HCEC 1CT (cell line): ENCODE measurements at regions not wholly inside any gene's neighbourhood (a gene's known extent, or its start where the extent isn't known, plus 50 kb on each side); places are given as distances from the start of the nearest gene placed in this dataset.

ENCODE experiments used
- DNase-seq: peaks from one replicate; pipeline ENCODE4 v3.0.0-alpha.2; 2017

DNA sequence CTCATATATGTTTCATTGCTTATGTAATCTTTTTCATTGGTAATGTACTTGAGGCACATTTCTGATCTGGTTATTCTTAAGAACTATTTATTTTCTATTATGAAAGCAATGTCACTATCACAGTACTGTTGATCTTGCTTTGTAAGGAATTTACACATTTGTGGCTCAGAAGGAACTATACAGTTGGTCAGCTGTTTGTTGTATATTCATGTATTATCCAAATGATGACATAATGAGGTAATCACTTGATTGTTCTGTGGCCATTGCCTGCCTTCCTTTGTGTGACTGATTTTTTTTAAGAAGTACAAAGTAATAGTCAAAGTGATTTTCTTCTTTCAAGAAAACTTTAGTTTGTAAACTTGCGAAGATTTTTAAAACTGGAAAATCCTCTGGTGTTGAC is 399.9 kb downstream of the TMEM161B start:
- DNase-seq, result no peak

DNA sequence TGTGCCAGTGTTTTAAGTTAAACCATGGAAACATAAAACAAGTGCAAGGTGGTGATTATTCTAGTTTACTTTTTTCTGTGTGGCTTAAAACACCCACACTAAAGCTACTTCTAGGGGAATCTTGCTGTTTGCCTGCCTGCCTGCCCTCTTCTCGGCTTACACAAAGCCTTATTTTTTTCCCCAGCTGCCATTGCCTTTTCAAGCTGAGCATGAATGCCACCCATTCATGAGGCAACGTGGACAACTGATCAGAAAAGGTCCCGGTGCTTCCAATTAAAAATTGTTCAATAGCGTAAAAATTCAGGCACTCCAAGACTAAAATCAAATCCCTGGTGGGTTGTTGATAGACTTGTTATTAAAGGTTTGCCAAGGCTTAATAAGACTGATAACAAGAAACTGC is 401.4 kb downstream of the TMEM161B start:
- no peak for DNase-seq

DNA sequence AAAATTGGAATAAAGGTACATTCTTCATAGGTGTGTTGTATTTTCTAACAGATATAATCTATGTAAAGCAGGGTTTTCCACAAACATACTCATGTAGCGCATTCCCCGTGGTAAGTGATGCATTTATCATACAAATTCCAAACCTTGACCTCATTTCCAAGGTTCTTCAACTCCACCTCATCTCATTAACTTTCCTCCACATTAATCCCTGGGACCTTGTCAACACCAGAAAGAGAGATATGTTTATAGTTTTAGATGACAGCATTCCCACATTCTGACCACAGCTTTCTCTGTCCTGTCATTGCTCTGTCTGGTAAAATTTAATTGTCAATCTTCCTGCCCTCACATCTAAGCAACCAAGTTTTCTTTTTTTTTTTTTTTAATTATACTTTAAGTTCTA is 415.1 kb downstream of the TMEM161B start:
- no peak for DNase-seq

DNA sequence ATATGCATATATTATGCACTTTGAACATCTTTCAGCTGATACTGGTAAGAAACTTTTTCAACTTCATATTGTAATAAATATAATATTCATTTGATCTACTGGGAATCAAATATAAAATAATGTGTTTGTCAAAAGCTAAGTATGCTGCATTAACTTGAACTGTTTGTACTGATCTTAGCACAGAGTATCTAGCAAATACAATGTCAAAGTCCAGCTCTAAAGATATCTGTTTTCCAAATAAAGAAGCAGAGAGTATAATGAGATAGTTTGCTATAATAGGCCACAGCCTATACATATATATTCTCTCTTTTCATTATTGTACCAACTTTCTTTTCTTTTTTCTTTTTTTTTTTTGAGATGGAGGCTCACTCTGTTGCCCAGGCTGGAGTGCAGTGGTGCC is 417.0 kb downstream of the TMEM161B start:
- no peak for DNase-seq

DNA sequence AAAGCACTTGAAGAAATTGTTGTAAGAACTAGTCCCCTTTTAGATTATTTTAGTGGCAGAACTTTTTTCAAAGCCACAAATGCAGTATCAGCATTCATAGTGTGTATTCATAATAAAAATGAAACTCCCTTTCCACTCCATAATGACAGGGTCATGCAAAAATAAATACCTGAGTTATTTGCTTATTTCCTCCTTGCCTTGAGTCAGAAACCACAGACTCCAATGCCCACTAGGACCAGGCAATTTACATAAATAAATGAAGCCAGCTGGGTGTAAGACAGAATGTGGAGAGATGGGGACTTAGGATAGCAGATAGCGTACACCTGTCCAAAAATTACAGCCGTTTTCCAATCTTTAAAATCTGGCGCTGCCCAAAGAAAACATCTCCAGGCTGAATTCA is 417.8 kb downstream of the TMEM161B start:
- DNase-seq, result no peak

DNA sequence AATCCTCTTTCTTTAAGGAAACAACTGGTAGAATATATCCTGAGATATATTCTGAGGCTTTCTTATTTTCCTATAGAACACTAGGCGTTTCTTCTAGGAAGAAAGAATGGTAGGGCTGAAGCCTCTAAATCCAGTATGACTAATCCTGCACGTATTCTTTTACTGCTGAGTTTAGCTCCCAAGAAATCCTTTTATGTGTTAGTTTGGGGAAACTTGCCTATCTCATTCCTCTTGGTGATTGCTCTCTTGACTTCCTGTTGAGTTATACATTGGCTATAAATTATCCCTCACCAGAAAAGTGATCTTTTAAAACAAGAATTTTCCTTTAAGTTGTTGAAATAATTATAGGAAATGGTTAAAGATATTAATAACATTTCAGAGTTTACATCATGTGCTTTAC is 422.9 kb downstream of the TMEM161B start:
- DNase-seq, result no peak

DNA sequence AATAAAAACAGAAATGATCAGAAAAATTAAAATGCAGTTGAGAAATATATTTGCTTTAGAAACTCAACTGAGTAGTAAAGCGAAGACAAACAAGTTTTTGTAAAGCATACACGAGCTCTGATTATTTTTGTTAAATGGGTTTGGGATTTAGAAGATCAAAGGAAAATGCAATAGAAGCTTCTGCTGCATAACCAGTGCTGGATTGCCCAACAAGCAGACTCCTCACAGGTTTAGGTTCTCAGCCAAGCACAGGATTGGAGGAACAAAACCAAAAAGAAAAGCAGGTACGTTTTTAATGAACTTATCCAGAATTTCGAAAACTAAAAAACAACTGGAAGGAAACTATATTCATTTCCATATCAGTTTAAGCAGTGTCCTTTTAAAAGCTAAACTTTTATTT is 423.8 kb downstream of the TMEM161B start:
- no peak for DNase-seq

DNA sequence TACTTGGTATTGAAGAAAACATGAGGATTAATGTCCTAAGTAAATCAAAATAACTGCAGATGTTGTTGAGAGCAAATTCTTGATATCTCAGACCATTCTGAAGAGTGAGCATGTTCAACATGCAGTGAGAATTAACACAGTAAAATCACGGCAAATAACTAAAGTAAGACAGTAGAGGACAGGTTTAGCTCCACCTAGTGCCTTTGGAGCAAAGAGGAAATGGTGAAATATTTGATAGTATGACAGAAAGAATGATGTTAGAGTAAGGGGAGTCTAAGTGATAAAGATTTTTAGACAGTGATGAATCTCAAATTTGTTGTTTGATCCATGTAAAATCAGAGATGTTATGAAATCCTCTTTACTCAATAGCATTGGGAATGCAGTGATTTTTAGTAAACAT is 424.2 kb downstream of the TMEM161B start:
- no peak for DNase-seq

DNA sequence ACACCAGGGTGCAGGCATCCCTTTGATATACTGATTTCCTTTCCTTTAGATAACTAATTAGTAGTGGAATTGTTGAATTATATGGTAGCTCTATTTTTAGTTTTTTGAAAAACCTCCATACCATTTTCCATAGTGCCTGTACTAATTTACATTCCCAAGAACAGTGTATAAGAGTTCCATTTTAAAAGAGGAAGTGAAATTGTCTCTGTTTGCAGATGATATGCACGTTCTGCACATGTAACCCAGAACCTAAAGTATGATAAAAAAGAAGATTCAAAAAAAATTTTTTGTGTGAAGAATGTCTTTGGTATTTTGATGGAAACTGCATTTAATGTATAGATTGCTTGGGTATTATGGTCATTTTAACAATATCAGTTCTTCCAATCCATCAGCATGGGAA is 424.0 kb upstream of the CCNH start:
- DNase-seq, result no peak

DNA sequence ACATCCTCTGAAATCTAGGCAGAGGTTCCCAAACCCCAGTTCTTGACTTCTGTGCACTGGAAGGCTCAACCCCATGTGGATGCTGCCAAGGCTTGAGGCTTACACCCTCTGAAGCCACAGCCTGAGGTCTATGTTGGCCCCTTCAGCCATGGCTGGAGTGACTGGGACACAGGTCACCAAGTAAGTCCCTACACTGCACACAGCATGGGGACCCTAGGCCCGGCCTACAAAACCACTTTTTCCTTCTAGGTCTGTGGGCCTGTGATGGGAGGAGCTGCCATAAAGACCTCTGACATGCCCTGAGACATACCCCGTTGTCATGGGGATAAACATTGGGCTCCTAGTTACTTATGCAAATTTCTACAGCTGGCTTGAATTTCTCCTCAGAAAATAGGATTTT is 418.8 kb upstream of the CCNH start:
- DNase-seq, result no peak

DNA sequence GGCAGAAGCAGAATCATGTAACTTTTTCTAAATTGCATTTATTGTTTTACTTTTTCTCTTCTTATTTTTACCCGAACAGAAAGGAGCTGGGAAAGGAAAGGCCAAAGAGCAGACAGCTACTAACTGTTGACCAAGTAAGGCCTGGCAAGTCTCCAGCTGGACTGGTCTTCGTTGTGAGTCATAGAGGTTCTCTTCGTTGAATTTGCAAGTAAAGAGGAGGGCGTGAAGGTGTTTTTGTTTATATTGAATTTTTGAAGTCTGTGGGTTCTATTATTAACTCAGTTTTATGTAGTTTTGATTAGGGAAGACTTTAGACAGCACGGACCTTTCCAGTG is 416.5 kb upstream of the CCNH start:
- no peak for DNase-seq

DNA sequence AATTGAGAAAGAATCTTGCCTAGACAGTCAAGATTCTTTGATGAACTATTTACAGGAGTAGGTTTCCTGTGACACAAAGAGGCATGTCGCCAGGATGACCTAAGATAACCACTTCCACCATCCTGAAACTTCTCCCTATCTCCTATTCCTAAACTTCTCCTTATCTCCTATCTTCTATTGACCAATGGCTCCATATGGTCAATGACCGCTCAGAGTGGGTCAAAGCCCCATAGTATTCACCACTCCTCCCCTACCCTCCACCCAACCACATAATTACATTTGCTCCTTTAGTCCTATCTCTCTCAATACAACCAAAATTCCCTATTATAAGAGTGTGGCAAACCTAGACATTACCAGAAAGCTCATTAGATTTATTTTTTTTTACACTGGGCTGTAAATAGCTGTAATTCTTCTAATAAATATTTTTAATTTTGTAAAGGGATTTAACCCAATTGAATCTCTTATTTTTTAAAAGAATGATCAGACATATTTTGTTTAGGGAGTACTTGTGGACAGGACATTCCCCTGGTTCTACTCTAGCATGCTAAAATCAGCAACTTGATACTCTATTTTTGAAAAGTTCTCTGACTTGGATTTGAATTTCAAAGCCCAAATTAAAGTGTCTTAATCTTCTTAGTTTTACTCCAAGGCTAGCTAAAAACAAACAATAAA is 416.0 kb upstream of the CCNH start:
- no peak for DNase-seq

DNA sequence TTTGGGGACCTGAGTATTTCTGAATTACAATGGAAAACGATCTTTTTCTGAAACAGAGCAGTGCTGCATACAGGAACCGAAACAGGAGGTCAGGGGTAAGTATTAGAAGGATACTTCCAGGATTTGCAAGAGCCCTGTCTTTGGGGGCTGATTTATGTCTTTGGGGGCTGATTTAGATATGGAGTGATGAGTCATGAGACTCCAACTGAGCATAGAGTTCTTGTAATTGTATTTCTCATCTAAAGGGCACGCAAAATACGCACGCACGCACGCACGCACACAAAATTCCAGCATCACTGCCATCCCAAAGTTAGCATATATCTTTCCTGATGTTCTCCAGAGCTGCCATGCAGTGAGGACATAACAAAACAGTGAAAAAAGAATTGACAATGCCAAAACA is 414.8 kb upstream of the CCNH start:
- DNase-seq, result no peak

DNA sequence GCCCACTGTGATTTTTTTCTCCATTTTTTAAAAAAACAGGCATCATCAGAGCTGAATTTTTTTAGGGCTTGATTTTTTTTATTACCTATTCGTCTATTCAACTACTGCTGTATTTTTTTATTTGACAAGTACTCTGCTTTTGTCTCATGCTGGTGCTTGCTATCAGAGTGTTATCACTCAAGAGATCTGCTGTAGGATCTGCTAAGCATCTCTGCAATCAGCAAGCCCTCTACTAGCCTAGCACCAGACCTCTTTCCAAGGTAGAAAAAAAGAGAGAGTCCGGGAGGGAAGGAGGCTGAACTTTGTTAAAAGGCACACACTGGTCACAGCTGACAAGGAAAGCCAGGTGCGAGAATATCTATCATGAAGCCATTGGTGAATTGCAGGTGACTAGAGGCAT is 413.8 kb upstream of the CCNH start:
- DNase-seq, result no peak

DNA sequence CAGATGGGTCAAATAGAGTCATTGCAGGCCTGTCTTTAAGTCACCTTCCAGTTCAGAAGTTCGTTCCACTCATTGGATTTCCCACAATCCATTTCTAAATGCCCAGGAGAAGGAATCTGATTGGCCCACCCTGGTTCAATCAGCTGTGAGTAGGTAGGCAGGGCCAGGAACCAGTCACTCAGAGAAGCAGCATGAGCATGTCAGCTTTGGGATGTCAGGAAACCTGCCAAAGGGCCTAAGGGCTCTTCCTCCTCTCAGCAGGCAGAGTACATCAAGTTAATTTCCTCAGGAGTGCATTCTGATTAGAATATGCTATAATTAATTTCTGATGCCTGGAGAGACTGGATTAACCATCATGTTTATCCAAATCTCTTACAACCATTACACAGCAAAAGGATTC is 412.9 kb upstream of the CCNH start:
- no peak for DNase-seq

DNA sequence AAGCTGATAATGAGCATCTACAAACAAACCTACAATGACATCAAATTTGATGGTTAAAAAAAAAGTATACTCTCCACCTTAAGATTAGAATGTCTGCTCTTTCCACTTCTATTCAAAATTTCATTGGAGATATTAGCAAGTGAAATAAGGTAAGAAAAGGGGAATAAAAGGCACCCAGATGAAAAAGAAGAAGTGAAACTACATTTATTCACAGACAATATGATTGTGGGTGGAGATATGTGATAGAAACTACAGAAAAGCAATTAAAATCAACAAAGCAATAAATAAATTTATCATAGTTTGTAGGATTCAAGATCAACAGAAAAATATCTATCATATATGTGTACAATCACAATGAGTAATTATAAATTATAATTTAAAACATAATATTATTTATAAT is 395.1 kb upstream of the CCNH start:
- no peak for DNase-seq

DNA sequence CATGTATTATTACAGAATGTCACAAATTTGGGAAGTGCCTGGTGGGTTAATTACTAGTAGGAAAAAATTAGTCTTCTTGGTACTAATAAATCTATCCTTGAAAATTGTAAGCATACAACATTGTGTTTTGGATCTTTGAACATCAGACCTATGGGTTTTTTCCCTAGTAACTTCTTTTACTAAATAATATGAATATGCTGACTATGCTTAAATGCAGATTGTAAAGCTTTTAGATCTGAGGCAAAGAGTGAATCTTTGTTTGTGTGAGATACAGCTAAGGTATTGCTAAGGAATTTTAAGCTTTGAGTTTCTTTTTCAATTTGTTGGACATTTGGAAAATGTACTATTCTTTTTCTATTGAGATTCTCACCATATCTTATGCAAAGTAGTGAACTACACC is 390.6 kb upstream of the CCNH start:
- DNase-seq, result no peak

DNA sequence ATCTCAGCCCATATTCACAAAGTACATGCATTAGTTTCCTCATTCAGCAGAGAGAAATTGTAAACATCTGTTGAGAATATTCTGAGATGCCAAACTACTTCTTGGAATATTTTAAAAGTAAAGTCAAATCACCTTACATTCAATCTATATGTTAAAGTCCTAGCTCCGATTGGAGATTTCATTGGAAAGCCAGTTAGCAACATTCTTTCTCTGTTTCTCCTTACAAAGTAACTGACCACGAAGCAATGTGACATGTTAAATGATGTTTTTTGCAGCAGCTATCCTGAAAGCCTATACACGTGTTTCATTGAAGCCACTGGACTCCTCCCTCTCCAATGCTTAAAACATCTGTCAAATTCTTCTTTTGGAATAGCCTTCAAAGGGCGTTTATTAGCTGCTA is 379.1 kb upstream of the CCNH start:
- no peak for DNase-seq

DNA sequence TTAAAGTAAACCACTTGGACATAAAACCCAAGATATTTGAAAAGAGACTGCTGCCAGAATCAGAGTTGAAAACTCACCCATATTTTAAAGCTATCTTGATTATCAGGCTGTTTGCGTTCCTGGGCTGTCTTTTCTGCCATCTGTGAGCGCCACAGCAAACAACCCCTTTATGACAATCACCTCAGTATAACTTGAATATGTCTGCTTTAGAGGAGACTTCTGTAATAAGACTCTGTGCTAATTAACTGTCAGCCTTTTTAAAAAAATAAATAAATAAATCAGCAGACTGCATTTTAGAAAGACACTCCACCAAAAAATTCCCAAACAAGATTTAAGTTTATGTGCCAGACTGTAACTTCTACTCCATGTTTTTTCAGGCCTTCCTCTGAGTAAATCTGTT is 375.7 kb upstream of the CCNH start:
- no peak for DNase-seq

DNA sequence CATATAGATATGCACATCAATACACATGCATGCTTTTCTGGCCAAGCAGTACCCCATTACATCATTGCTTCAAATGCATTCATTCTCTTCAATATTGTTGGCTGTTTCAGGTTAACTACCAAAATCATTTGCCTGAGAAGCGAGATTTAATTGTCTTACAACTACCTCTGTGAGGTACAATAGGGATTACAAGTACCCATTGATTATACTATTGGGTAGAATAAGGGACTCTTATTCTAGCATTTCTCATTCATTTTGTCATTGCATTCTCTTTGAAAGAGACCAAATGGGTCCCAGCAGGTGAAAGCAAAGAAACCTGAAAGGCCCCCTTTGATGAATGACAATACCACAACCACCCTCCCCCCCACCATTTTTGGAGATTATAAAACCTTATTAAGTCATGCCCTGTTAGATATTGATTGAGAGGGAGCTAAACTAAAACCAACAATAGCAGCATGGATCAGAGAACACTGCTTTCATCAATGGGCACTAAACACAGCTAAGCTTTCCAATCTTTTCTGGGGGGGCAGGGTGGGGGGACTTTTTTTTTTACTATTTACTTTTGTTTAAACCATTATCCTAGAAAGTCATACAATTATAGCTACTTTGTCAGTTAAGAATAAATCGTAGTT is 375.0 kb upstream of the CCNH start:
- no peak for DNase-seq

DNA sequence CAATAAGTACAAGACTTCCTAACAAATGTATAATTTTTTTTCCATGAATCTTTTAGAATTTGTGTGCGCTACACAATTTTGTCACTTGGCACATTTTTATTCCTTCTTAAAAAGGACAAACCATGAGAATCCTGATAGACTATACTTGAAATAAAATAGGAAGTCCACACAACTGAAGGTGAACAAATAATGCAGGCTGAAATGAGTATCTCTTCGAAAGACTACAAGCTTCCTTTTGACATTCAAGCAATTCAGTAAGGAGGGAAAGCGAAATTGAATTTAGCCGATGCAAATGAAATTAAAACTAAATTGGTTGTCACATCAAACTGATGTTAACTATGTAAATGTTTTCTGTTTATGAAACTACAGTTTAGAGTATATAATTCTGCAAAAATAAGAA is 374.4 kb upstream of the CCNH start:
- no peak for DNase-seq

DNA sequence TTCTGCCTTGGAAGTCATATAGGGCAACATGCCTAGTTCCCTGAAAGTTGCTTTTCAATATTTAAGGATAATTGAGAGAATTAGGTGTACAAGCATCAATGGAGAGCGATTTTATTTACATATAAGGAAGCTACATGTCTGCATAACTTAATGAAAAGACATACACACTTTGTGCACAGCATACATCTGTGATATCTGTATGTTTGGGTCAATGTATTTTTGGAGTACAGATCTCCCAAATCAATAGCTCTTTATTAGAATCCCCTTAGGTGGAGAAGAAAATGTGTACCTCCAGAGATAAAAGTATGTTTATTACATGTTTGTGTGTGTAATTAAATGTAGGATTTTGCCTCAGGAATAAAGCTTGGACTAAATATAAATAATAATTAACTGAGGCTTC is 373.7 kb upstream of the CCNH start:
- no peak for DNase-seq

DNA sequence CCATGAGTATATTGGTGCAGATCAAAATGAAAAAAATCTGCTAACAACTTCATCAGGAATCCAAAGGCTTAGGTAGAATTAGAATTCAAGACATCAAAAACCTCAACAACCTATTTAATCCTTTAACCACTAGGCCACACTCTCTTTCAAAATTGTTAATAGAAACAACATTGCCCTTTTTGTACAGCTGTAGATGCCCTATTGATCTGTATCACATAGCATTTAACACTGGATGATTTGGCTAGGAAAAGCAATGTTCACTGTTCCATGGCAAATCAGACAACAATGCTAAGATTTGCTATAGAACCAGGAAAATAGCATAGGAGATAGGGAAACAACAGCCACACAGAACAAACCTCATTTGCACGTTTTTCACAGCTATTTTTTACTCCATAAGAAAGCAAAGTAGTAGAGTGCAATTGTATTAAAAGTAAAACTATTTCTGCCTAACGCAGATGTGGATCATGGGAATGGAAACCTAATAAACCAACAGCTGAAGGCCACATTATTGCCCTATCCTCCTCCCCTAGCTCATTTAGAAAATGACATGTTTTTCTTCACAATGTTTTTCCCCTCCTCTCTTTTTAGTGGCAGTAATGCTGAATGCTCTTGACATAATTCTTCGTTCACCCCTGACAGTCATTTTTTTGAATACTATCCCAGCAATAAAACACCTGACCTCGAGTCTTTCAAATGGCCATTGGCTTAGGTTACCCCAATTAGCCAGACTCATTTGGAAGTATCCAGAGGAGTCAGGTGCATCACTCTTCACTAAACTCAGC is 373.0 kb upstream of the CCNH start:
- no peak for DNase-seq

DNA sequence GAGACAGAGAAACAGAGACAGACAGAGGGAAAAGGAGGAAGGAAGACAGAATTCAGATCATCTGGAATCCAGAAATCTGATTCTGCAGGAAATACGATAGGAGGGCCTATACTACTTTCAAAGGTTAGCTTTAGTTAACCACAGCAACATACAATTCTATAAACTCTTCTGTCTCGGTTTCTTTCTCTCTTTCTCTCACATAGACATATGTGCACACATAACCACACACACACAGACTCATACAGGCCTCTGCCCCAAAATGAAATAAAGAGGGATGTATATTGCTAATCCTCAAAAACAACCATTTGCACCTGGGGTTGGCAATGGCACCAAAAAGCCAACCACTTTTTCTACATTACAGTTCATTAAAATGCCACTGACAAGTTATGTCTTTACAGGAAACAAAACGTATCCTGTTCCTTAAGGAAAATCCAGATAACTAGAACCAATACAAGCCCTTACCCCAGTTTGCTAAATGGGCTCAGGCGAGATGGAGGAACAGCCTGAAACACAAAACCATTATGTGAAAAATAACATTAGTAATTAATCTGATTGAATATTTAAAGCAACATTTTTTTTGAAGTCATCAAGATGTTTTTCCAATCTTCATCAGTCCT is 372.3 kb upstream of the CCNH start:
- no peak for DNase-seq
